GDM1 (cell line): ENCODE measurements at regions not wholly inside any gene's neighbourhood (a gene's known extent, or its start where the extent isn't known, plus 50 kb on each side); places are given as distances from the start of the nearest gene placed in this dataset.

Experiments used
- DNase-seq: peaks from one replicate; lab custom pipeline; 2025; lab: John Stamatoyannopoulos, UW

GRCh38 chr11:19366992-19367709 lies 126.4 kb upstream of the E2F8 start:
- no peak for DNase-seq

DNA sequence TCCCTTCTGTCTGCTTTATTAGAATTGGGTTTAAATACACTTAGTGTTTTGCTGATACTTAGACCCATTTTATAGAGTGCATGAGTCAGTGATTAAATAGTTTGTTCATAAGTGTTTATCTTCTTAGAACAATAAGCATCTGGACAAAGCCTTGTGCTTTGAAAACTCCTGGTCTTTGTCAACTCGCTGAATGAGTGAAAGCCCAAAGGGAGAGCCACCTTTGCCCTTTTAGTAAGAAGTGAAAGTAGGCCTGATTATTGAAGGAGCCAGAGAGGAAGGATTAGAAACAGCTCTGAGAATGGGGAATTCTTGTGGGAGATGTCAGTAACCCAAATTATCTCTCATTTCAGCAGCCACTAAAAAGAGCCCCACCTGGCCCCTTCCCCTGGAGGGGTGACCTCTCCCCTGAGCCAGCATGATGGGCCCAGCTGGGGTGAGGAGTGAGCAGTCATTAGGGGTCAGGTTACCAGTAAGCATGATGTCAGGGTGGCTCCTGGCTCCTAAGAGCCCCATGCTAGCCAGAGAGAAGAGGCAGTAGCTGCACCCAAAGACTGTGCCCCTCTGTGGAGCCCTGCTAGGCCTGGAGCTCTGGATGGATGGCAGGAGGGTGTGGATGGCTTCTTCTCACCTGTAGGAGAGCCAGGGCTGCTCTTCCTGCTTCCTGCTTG lies 125.1 kb upstream of the E2F8 start:
- no peak for DNase-seq

- DNase-seq = no peak
These were observed 118.7 kb upstream of the E2F8 start for GRCh38 chr11:19359221-19360000.

- no peak for DNase-seq
These were observed 117.2 kb upstream of the E2F8 start for GRCh38 chr11:19357943-19358342.

GRCh38 chr11:19355601-19356000 lies 114.9 kb upstream of the E2F8 start:
- DNase-seq = no peak

DNA sequence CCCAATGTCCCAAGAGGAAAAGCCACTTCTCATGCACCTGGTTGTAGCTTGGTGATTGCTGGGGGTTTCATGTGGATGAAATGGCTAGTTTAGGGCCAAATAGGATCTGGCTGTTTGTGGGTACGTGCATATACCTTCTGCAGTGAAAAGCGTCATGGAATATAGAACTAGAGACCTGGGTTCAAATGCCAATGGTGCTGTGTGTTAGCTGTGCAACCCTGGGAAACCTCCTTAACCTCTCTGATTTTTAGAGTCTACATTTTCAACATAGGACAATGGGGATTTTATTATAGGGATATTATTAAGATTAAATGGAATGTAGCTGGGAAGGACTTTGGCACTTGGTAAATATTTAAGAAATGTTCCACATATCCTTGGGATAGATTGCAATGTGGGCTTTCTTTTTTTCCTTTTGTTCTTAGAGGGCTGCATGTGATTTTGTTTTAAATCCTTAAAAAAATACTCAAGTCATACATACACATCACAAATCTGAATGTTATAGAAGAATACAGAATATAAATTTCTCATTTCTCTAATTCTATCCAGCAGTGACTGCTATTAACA lies 112.6 kb upstream of the E2F8 start:
- no peak for DNase-seq

- DNase-seq = no peak
These were observed 112.0 kb upstream of the E2F8 start for GRCh38 chr11:19352771-19353160.

DNA sequence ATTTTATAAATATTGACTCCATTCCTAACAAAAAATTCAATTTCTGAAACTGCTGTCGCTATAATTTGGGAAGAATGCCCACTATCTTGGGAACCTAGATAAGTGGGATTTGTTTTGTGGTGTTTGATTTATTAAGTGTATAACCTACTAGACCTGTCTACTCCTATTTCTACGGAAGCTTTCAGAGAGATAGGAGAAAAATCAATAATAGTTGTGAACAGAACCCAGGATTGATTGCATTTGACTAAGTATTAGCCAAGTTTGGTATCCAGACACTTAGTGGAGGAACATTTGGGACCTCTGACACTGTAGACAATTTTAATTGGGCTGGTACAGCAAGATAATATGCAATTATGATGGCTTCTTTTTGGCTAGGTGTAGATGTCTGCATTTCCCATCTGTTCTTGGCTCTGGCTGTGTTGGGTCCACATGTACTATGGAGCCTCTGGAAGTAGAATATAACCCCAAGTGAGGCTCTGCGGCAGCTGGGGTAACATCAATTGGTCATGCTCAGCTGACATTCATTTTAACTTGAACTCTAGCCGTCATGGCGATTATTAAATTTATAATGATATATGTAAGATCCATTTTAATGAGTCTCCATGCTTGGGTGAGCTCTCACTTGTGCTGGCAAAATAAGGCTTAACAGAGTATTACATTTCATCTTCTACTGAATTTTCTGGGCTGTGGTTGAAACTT lies 111.5 kb upstream of the E2F8 start:
- DNase-seq = no peak

- DNase-seq = no peak
These were observed 110.7 kb upstream of the E2F8 start for GRCh38 chr11:19351426-19351825.

- DNase-seq = no peak
These were observed 109.4 kb upstream of the E2F8 start for GRCh38 chr11:19350160-19350559.

DNA sequence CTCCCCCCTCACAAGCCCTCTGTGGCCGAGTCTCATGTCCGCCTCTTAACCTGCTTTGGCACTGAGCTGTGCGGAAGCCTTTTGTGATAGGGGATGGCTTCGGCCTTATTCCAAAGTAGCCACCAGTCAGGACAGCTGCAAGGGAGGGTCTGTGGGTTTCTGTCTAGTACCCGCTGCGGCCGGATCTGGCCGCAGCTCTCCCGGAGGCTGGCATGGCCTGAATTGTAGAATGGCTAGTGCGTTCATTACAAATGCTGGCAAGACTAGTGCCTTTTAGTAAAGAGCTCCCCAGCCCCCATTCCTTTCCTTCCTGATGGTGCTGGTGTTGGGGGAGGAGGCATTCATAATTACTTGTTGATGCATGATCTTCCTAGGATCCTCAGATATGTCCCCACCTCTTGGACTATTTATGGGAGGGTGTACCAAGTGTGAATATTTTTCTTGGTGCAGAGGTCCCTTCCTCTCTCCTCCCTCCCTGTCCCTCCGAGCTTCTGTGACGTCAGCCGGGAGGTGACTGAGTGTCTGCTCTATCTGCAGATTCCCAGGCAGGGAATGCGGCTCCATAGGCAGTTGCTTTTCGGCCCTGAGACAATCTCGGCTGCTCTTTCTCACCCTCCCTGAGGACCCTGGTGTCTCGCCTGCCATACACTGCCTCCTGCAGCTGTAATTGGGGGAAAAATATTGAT lies 108.7 kb upstream of the E2F8 start:
- no peak for DNase-seq

- no peak for DNase-seq
These were observed 107.2 kb upstream of the E2F8 start for GRCh38 chr11:19347911-19348310.

- no peak for DNase-seq
These were observed 105.3 kb upstream of the E2F8 start for GRCh38 chr11:19345848-19346681.

- DNase-seq = no peak
These were observed 104.7 kb upstream of the E2F8 start for GRCh38 chr11:19345519-19345847.

DNA sequence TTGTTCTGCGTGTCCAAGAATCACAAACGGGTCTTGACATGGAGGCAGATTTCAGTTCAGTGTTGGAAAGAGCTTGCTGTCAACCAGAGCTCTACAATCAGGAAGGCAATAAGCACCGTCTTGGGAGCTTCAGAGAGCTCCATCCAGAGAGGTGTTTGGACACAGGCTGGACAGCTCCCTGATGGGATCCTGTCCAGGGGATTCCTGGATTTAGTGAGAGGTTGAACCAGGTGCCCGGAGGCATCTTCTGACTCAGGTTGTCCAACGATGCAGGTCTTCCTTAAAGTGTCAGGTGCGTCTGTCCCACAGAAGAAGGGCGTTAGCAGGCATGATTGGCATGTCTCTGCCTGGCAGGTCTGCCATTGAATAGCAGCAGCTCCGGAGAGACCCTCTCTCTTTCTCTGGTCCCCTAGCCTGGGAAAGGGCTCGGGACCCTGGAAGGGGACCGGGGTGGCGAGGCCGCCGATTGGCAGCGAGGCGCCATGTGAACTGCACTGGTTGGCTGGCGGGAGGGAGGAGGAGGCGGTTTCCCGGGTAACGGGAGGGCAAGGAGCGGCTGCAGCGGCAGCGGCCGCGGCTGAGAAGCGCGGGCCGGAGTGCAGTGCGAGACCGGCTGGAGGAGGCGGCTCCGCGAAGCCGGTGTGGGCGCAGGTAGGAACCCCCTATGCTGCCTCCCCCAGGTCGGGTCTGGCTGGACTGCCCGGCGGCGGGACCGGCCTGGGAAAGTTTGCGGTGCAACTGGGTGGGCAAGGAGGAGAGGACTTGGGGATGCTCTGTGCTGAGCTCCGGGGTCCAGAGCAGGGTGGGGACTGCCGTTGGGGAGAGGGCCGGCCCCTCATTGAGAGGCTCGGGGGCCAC lies 104.1 kb upstream of the E2F8 start:
- DNase-seq = no peak

- no peak for DNase-seq
These were observed 101.3 kb upstream of the E2F8 start for GRCh38 chr11:19342036-19342435.

DNA sequence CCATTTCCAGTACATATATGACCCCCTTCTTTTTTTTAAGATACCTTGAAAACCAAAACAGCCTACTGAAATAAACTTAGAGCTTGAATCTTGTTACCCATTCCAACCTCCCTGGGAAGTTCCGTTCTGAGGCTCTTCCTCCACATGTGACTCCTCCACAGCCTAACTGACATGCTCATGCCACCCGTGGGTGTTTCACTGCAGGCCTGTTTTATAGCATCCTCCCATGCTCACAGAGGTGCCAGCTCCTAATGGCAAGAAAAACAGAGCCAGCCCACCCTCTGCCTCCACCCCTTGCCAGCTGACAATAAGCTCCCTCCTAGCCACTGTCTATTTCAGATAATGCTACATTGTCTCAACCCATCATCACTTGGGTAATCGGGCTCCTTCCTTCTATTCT lies 97.6 kb upstream of the E2F8 start:
- DNase-seq = no peak

DNA sequence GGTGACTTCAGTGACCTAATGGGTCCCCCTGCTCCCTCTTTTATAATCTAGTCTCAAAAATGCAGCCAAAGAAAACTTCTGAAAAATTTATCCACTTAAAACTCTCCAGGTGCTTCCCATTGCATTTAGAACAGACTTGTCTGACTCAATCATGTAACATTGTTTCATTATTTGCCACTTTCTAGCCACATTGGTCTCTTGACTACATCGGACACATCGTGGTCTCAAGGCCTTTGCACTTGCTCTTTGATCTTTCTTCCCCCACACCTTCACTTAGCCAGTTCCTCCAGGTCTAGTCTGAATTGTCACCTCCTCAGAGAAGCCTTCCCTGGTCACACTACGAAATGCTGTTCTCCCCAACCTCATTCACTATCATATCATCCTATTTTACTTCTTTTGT lies 97.0 kb upstream of the E2F8 start:
- no peak for DNase-seq

DNA sequence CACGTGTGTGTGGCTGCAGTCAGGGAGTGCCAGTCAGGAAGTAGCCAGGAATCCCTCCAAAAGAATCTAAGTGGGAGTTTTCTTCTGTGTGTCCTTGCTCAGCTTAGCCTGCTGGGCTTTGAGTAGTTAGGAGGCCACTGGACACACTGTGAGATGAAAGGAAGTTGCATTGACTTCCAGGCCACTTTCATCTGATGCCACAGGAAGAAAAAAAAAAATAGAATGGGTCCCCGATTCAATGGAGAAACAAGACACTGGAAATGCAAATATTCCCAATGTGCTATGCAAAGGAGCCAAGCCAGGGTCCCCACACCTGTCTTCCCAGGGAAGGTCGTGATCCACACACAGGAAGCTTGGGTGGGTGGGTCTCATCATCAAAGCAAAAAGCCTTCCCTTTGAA lies 95.6 kb upstream of the E2F8 start:
- DNase-seq = no peak

GRCh38 chr11:19332476-19332875 lies 91.7 kb upstream of the E2F8 start:
- no peak for DNase-seq
